Stimulated activated CD4-positive, alpha-beta T cell treated with anti-CD3 and anti-CD28 coated beads, Interleukin-1b, Interleukin-23, amount 100 ng/mL, for 24 hours (primary cell): ENCODE measurements at regions not wholly inside any gene's neighbourhood (a gene's known extent, or its start where the extent isn't known, plus 50 kb on each side); places are given as distances from the start of the nearest gene placed in this dataset.
"Not testable (repeated sequence)": the region's sequence is repeated elsewhere in the genome, so short reads cannot be mapped to it uniquely, and the experiment has no call there.

ENCODE experiments used
- DNase-seq, 4 experiments: peaks; one replicate each; pipeline ENCODE4 v3.0.0-alpha.2; 2020; ENCODE audit warnings: low read depth in 4 of 4, low spot score in 1 of 4

GRCh38 chr4:148573296-148573695 lies 131.1 kb upstream of the NR3C2 start:
- DNase-seq = no peak

- DNase-seq = no peak
These were observed 123.6 kb upstream of the NR3C2 start for GRCh38 chr4:148565801-148566200.

GRCh38 chr4:148563684-148564083 lies 121.5 kb upstream of the NR3C2 start:
- no peak for DNase-seq

- DNase-seq = no peak
These were observed 119.3 kb upstream of the NR3C2 start for GRCh38 chr4:148561467-148561866.

GRCh38 chr4:148557793-148558192 lies 115.6 kb upstream of the NR3C2 start:
- no peak for DNase-seq

- no peak for DNase-seq
These were observed 108.6 kb upstream of the NR3C2 start for GRCh38 chr4:148550788-148551187.

- no peak for DNase-seq
These were observed 100.9 kb upstream of the NR3C2 start for GRCh38 chr4:148542922-148543623.

GRCh38 chr4:148540622-148541326 lies 98.6 kb upstream of the NR3C2 start:
- DNase-seq = no peak

GRCh38 chr4:148539387-148539786 lies 97.2 kb upstream of the NR3C2 start:
- no peak for DNase-seq

GRCh38 chr4:148533851-148534250 lies 91.6 kb upstream of the NR3C2 start:
- not testable (repeated sequence) for DNase-seq

GRCh38 chr4:148530114-148530513 lies 87.9 kb upstream of the NR3C2 start:
- DNase-seq = no peak

- DNase-seq = no peak
These were observed 85.4 kb upstream of the NR3C2 start for GRCh38 chr4:148527571-148527970.

- no peak for DNase-seq
These were observed 80.8 kb upstream of the NR3C2 start for GRCh38 chr4:148522995-148523394.

GRCh38 chr4:148515248-148515647 lies 73.0 kb upstream of the NR3C2 start:
- no peak for DNase-seq

- DNase-seq = no peak
These were observed 72.4 kb upstream of the NR3C2 start for GRCh38 chr4:148514581-148514980.

- DNase-seq = no peak
These were observed 71.8 kb upstream of the NR3C2 start for GRCh38 chr4:148514041-148514440.

- DNase-seq = no peak
These were observed 68.0 kb upstream of the NR3C2 start for GRCh38 chr4:148510211-148510610.

GRCh38 chr4:148503681-148504080 lies 61.5 kb upstream of the NR3C2 start:
- DNase-seq = no peak

GRCh38 chr4:148497258-148497657 lies 55.0 kb upstream of the NR3C2 start:
- DNase-seq = no peak

GRCh38 chr4:148495463-148495862 lies 53.2 kb upstream of the NR3C2 start:
- no peak for DNase-seq
